GM18861 (cell line): ENCODE measurements at regions not wholly inside any gene's neighbourhood (a gene's known extent, or its start where the extent isn't known, plus 50 kb on each side); places are given as distances from the start of the nearest gene placed in this dataset.
A peak's percentile ranks its signal among the peaks of the same experiment; 100 is the strongest.

Source experiments
- ATAC-seq: cut with Tn5 transposase; IDR thresholded peaks from one replicate; pipeline ENCODE4 v1.9.1; 2021; ENCODE audit not compliant: unreplicated experiment

DNA sequence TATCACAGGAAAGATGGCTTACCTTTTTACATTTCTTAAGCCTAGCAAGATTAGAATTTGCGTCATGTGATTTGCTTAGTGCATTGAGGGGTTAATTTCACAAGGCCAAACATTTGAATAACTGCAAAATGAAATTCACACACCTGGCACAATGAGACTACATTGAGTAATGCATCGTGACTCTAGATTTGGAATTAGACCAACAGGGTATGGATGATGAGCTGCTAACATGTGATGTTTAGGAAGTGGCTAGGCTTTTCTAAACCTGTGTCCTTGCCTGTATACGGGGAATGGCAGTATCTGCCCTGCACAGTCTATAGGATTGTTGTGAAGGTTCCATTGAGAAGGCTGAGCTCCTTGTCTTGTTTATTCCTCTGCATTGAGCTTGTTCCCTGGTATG, 160.1 kb downstream of the MFSD1 start:
- no peak for ATAC-seq

DNA sequence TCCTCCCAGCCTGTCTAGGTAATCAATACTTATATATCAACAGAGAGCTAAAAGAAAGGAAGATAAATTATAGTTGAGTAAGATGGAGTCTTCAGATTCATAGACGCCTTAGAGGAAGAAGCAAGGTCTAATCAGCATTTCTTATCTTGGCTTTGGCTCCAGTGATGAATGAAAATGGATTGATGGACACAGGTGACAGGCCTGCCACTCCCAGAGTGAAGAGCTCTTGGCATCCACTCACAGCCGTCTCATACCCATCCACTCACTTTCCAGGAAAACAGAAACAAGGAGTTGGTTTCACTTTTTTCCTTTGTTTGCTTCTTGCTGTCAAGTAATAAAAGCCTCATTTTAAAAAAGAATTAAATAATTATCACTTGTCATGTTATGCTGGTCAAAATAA, 168.2 kb downstream of the MFSD1 start:
- no peak for ATAC-seq

DNA sequence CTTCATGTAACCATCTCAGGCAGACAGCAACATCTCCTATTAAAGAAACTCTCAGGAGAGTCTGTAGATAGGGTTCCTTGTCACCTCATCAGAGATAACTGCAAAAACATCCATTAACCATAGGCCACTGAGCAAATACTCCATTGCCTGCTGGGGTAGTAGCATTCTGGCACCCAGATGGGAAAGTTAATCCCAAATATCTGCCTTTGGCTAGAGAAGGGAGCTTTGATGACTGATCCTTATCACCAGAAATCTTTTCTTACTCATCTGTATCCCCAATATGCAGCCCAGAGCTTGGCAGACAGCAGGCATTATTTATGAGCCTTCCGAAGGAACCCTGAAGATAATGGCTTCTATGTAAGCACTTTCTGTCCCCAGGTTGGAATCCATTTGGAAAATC, 173.1 kb downstream of the MFSD1 start:
- ATAC-seq = no peak

DNA sequence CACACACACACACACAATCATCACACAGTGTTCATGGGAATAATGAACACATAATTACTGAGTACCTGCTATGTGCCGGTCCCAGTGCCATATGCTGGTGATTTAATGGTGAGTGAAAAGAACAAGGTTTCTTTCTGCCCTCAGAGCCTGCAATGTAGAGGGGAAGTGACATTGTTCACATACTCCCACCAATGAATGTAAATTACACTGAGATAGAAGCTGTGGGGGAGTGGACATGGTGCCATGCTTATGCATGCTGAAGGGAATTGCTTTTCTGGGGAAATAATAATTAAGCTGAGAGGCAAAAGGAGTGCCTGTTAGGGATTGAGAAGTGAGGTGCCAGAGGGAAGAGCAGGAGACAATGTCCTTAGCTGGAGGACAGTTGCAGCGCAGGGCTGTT, 175.1 kb downstream of the MFSD1 start:
- ATAC-seq = no peak

DNA sequence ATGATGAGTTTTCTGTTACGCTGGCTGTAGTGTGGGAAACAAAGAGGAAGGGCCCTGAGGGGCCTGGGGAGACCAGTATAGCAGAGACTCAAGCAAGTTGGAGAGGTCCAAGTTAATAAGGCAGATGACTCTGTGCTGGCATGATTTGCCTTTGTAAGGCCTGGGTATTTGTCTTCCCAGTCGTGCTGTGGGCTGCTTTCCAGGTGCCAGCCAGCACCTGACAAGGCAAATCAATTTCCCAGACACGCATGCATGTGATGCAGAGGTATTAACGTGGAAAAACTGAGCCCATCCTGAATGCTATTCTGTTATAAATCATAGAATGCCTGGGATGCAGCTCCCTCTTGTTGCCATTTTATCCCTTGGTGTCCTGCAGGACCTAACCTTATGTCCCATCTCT, 175.6 kb downstream of the MFSD1 start:
- no peak for ATAC-seq

DNA sequence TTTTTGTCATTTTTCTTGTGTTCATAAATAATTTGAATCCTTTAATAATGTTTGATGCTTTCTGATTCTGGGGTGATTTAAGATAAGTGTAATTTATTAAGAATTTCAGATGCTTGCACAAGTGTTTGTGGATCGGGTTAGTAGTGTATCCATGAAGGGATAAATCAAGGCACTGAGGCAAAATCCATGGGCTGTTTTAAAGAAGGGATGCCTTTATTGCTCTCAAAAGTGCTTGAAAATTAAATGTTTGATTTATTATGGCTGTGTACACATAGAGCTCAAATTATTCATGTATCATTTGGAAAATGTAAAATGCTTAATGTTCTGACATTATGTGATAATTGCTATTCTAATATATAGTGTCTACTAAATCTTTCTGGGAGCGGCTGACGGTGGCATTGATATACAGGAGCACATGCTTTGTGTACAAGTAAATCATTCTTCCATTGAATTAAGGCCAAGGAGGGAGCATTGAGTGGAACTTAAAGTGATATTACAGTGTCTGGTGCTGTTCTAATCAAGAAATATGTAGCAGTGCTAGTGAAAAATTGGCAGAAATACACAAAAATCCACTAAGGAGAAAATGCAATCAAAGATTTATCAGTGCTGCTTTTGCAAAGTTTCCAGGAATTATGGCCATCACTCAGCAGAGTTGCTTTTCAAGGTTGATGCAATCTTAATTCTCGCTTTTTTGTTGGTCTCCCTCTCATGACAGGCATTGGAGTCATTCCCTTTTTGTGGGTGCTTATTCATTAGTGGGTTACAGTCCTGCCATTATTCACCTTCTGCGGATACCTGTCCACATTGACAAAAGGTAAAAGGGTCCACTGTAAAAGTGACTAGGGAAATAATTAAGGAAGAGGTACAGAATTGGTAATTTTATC, 181.6 kb downstream of the MFSD1 start:
- ATAC-seq = no peak

DNA sequence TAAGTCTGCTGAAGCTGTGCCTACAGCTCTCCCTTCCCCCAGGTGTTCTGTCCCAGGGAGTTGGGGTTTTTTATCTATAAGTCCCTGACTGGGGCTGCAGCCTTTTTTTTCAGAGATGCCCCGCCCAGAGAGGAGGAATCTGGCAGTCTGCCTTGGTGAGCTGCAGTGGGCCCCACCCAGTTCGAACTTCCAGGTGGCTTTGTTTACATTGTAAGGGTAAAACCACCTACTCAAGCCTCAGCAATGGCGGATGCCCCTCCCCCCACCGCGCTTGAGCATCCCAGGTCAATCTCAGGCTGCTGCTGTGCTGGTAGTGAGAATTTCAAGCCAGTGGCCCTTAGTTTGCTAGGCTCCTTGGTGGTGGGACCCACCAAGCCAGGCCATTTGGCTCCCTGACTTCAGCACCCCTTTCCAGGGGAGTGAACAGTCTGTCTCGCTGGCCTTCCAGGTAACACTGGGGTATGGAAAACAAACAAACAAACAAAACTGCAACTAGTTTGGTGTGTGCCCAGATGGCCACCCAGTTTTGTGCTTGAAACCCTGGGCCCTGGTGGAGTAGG, 189.4 kb downstream of the MFSD1 start:
- ATAC-seq = no peak

DNA sequence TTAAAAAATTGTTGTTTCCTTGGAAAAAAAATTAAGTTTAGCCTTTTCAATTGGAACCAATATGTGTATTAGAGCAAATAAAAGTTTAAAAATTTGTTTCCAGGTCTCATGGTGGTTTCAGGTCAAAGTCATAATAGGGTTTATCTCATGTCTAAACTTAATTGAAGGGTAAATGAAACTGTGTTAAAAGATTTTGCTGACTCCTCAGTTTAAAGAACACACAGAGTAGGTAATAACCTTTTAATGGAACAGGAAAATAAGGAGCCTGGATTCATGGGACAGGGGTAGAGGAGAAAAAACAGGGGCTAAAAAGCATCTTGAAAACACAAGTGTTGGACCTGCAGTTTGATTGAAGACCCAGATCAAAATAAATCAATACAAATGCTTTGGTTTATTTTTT, 190.6 kb downstream of the MFSD1 start:
- ATAC-seq = no peak

DNA sequence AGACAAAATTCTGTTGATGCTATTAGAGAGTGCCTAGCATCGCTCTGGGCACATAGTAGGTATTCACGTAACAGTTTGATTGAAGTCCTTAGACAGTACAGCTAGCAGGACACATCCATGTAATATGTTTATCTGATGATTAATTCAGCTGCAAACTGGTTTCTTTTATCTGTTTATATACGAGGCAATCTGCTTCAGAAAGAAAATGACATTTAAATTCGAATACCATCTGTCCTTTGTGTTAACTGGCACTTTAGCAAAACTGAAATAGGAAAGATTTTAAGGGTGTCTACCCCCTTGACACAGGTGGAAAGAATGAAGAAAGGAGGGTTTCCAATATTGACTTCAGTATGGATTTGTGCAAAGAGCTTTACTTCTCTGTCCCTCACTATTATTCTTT, 192.5 kb downstream of the MFSD1 start:
- no peak for ATAC-seq

DNA sequence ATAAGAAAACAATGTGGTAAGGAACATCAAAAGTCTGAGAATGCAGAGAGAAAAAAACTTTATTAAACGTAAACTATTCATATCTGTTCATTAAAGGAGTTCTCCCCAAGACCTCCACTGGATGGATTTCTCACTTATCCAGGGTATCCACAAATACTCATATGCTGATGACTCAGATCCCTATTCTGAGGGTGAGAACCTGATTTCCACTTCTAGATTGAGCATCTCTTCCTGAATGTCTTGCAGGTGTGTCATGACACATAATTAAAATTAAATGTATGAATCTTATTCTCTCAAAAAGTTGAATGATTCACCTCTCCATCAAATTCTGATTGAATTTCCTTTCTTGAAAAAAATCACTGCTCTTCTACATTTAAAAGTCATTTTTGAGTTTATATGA, 199.9 kb downstream of the MFSD1 start:
- no peak for ATAC-seq

DNA sequence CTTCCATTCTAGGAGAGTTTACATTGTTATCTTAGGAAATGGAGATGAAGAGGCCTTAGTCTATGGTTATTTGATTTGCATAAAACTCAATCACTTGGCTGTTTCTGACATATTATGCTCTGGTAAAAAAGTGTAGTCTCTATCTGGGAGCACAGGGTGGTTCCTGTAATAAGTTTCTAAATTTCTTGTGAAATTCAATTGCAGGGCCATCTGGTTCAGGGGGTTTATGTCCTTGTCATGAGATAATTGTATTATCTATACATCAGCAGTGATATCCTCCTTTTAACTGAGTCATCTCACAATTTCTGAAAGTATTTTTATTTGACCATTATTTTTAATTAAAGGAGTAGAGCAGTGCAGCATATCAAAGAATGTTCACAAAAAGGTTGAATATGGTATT, 203.3 kb downstream of the MFSD1 start:
- no peak for ATAC-seq

DNA sequence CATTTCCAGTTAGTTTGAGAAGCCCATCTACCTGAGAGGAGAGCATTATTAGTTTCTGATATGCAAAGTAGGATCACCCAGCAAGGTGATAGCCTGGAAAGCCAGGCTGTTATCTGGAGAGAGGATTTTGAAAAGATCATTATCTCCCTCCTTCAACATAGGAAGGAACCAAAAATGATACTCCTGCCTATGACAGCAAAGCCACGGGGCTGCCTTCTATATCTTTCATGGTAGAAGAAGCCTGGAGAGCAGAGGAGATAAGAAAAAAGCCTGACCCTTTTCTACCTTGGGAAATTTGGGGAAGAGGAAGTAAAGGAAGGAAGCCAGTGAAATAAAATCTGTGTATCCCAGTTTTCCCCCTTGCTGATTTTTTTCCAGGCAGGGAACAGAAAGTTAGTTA, 205.5 kb downstream of the MFSD1 start:
- no peak for ATAC-seq

DNA sequence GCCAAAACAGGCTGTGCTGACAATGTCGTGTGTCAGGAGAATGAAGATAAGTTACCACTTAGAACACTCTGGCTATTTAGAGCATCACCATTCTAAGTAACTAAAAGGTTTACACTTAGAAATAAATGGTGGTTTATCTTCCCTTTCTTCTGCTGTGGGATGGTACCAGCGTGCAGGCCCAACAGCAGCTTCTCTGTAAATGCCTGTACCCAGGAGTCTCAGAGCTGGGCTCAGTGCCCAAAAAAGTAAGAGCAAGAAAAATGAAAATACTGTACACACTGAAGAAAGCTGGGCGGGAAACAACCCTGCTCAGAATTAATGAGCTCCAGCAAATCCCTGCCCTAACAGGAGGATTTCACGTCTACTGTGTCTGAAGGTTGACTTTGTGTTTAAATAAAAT, 206.5 kb downstream of the MFSD1 start:
- ATAC-seq = no peak

DNA sequence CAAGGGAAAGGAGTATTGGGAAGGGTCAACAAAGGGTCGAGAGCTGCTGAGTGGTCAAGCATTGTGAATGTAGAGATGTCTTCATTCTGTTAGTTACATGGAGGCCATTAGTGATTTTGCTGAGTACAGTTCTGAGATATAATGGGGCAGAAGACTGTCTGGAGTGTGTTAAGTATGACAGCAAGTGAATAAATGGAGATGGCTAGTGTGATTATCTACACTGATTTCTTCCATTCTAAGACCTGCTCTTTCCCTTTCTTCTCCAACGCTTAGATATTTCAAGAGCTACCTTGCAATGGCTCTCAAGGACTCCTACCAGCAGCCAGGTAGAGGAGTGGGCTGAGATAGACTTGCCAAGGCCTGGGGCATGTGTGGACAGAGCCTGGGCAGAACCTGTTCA, 216.5 kb downstream of the MFSD1 start:
- ATAC-seq = no peak

DNA sequence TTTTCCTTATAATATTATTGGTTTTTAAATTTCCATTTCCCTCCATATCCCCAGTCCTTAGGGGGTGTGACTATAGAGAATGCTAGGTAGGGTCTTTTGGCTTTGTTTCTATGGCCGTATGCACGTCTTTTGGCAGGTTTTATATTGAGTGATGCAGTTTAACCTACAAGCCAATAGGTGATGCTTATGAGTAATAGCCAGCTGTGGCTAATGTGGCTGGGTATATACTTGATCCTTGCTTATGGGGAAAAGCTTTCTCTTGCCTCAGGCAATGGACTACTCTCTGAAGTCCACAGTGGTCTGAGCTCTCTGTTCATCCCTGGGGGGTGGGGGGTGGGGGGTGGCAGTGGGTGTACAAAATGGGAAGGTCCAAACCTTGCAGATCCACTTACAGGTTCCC, 223.9 kb downstream of the MFSD1 start:
- no peak for ATAC-seq

DNA sequence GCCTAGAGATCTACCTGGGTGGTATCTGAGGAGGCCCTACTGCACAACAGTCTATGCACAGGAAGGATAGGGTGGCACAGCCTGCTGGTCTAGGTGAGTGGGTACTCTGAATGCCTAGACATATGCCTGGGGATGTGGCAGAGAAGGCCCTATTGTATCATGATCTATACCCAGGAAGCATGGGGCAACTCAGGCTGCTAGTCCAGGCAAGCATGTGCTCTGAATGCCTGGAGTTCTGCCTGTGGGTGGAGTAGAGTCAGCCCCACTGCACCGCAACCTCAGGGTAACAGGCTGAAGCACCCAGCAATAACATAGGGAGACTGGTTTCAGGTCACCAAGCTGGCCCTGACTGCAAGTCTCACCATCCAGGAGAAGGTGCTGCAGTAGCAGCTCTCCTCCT, 224.7 kb downstream of the MFSD1 start:
- ATAC-seq = no peak

DNA sequence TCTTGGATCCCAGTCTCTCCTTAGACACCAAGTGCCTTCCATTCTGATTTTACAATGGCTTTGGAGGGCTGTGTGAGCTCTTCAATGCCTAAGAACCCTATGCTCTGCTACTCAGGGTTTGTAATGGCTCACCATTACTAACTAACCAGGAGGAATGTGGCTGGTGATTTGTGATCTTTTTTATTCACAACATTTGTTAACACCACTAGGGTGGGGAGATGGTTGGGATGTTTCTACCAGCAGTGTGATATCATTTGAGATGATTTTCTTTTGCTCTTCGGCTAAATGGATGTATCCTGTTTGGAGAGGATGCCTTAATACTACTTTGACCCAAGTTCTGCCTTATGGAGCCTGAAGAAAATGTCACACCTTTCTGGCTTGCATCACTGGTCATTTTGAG, 226.9 kb downstream of the MFSD1 start:
- no peak for ATAC-seq

DNA sequence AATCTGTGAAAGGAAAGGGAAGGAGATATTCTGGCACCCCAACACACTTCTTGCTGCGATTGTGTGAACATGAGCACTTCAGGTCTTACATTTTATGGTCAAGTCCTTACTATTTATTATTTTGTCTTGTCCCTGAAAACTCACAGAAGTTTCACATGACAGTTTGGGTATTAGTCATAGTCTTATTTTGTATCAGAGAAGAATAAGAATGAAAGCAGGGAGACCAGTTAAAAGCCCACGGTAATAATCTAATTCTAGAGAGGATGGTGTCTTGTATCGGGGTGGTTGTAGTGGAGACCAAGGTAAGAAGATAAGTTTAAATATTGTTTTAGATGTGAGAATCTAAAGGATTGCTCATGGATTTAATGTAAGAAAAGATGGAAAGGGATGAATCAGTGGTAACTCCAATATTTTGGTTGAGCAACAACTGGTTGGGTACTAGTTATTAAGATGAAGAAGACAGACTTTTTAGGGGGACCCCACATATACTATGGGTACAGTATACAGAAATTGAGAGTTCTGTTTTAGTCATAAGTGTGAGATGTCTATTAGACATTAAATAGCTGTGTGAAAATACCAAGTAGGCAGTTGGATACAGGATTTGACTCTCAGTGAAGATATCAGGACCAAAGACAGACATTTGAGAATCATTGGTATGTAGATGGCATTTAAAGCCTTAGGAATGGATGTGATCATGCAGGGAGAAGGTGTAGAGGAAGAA, 227.6 kb downstream of the MFSD1 start:
- ATAC-seq = peak; percentile 59

DNA sequence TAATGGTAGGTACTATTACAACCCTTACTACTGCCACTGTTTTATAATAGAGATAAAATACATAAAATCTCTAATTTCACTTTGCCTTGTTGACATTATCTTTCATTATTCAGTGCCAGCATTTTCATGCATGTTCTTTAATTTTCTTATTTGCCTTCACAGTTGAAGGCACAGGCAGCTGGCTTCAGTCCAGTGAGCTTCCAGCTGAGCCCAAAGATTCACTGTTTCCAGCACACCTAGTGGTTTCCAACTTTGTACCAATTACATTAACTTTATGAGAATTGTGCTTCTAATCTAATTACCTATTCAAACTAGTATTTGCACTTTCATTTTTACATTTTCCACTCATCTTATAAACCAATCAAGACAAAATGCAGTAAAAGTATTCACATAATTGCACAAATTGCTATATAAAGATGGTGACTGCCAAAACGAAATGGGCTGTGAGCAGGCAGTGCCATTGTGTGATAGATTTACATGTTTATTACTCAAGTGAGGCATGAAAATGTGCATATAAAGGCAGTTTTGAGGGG, 228.3 kb downstream of the MFSD1 start:
- ATAC-seq = no peak

DNA sequence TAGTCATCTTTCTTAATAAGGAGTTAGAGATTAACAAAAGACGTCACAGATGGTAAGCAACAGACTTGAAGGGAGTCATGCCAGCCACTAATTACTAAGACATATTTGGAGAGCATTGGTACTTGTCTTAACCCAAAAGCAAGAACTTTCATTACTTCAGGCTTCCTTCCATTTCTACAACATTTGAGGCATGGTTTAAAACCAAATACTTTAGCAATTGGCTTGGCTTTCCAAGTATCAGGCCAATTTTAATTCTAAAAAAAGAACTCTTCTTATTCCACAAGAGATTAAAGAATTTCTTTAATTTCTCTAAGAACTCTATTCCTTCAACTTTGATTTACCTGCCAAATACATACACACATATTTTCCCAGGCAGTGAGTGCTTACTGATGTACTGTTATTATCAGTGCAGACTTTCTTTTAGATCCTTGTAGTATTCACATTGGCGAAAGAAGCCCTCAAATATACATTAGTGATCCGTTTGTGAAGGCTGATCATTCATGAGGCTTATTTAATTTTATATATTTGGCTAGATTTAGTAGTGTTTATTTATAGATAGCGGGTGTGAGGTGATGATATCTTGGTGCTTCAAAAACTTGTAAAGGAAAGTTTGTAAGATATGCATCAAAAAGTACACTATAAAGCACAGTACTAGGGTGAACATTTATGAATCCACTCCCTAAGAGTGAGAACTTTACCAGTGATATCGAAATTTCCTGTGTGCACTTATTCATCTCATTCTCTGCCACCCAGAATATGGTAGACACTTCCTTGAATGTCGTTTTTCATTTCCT, 229.2 kb downstream of the MFSD1 start:
- no peak for ATAC-seq

DNA sequence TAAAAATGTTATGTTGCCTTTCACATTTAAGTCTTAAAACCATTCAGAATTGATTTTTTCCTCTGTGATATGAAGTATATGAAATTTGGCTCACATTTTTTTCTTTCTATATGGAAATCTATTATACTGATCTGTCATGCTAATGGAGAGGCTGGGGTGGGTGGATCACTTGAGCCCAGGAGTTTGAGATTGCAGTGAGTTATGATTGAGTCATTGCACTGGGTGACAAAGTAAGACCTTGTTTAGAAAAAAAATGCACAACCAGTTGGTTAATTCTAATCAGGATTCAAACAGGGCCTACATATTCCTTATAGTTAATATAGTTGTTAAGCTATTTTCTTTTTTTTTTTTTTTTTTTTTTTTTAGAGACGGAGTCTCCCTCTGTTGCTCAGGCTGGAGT, 230.5 kb downstream of the MFSD1 start:
- no peak for ATAC-seq
